GM12878 (cell line): ENCODE measurements at regions not wholly inside any gene's neighbourhood (a gene's known extent, or its start where the extent isn't known, plus 50 kb on each side); places are given as distances from the start of the nearest gene placed in this dataset.

Experiments used
- ATAC-seq: fragments of 200-7000 bp; cut with Tn5 transposase; 3 replicates; pipeline ENCODE4 v1.9.1; 2020; ENCODE audit warnings: mild to moderate bottlenecking, moderate library complexity
- BruUV-seq: library from RNA; stranded (reverse); fragments of 400-500 nt; replicated peaks from 2 replicates; lab custom pipeline; 2021; lab: Mats Ljungman, UMichigan
- CTCF ChIA-PET: fragments of 300-600 bp; sonication (Branson Sonifier 250); formaldehyde crosslinking; extraction: SDS; loops from one replicate; lab custom pipeline; 2021; ENCODE audit warnings: inconsistent platforms; lab: Yijun Ruan, JAX
- POLR2A ChIA-PET: fragments of 350-600 bp; formaldehyde crosslinking; extraction: SDS; loops from one replicate; lab custom pipeline; 2021; ENCODE audit warnings: inconsistent platforms; lab: Charles Lee
- RAD21 ChIA-PET: fragments of 300-600 bp; sonication (Branson Sonifier 250); formaldehyde crosslinking; loops from one replicate; lab custom pipeline; 2023; ENCODE audit warnings: antibody characterized with exemption; ENCODE audit not compliant: unreplicated experiment; lab: Charles Lee
- SMC1A ChIA-PET: fragments of 300-600 bp; sonication (Branson Sonifier 250); formaldehyde crosslinking; loops from one replicate; lab custom pipeline; 2023; ENCODE audit not compliant: unreplicated experiment, uncharacterized antibody; lab: Charles Lee
- DNase-seq: peaks from one replicate; pipeline ENCODE4 v3.0.0-alpha.2; 2011; ENCODE audit warnings: low read depth, low spot score
- FAIRE-seq: peaks from 3 replicates; lab custom pipeline; 2011; peaks lifted over from hg19 to GRCh38; lab: Jason Lieb, UNC
- H2AFZ ChIP-seq: 2 replicates; pipeline ENCODE4 v1.6.0; 2011; ENCODE audit warnings: low read depth, low read length, control low read depth; ENCODE audit not compliant: control insufficient read depth
- H3K27ac ChIP-seq: 2 replicates; pipeline ENCODE4 v1.5.1; 2011; ENCODE audit warnings: control low read depth; ENCODE audit not compliant: control insufficient read depth, insufficient read depth
- H3K27me3 ChIP-seq, 2 experiments: replicated peaks in 1 of 2; 2 replicates each; pipeline versions ENCODE4 v1.6.0 to v1.6.1; 2011; ENCODE audit warnings: low read length in 1 of 2; ENCODE audit not compliant: control insufficient read depth in 2 of 2, insufficient read depth in 2 of 2
- H3K36me3 ChIP-seq, 2 experiments: 2 replicates each; pipeline ENCODE4 v1.5.1; 2011; ENCODE audit warnings: low read length in 1 of 2; ENCODE audit not compliant: control insufficient read depth in 2 of 2, insufficient read depth in 2 of 2
- H3K4me1 ChIP-seq: 2 replicates; pipeline ENCODE4 v1.6.1; 2011; ENCODE audit warnings: mild to moderate bottlenecking, low read length, moderate library complexity, mixed read lengths; ENCODE audit not compliant: control insufficient read depth, insufficient read depth
- H3K4me2 ChIP-seq: 2 replicates; pipeline ENCODE4 v1.6.0; 2011; ENCODE audit warnings: control low read depth; ENCODE audit not compliant: control insufficient read depth, insufficient read depth
- H3K4me3 ChIP-seq: fragments of 200-600 bp; sonication (generic); 2 replicates; pipeline ENCODE4 v1.5.1; 2016
- H3K79me2 ChIP-seq: 2 replicates; pipeline ENCODE4 v1.6.0; 2011; ENCODE audit warnings: low read length; ENCODE audit not compliant: control insufficient read depth, insufficient read depth
- H3K9ac ChIP-seq: 2 replicates; pipeline ENCODE4 v1.8.0; 2011; ENCODE audit warnings: low read length, control low read depth, mixed read lengths; ENCODE audit not compliant: control insufficient read depth, insufficient read depth
- H3K9me3 ChIP-seq: replicated peaks from 3 replicates; pipeline ENCODE4 v1.5.1; 2011; ENCODE audit warnings: mild to moderate bottlenecking, low read length; ENCODE audit not compliant: control insufficient read depth, insufficient read depth
- H4K20me1 ChIP-seq: 2 replicates; pipeline ENCODE4 v1.6.0; 2011; ENCODE audit not compliant: control insufficient read depth, insufficient read depth
- DPF2 ChIP-seq: fragments of 450-650 bp; IDR thresholded peaks from 2 replicates; pipeline ENCODE4 v1.6.1; 2017; ENCODE audit warnings: mild to moderate bottlenecking
- FOS ChIP-seq: IDR thresholded peaks from 3 replicates; pipeline ENCODE4 v1.6.1; 2011; ENCODE audit warnings: borderline replicate concordance; ENCODE audit not compliant: insufficient read length; ENCODE audit errors: extremely low read depth
- KLF5 ChIP-seq: fragments of 450-650 bp; IDR thresholded peaks from 2 replicates; pipeline ENCODE4 v1.6.1; 2014; ENCODE audit warnings: mild to moderate bottlenecking; ENCODE audit not compliant: partially characterized antibody
- MEF2B ChIP-seq: fragments of 450-650 bp; IDR thresholded peaks from 2 replicates; pipeline ENCODE4 v1.6.1; 2018; ENCODE audit warnings: mild to moderate bottlenecking, moderate library complexity; ENCODE audit not compliant: partially characterized antibody, poor library complexity, severe bottlenecking
- TCF3 ChIP-seq: IDR thresholded peaks from 2 replicates; pipeline ENCODE4 v1.6.1; 2012; ENCODE audit warnings: low read depth, mild to moderate bottlenecking, low read length, borderline replicate concordance; ENCODE audit not compliant: insufficient read depth
- YY1 ChIP-seq: IDR thresholded peaks from 2 replicates; pipeline ENCODE4 v1.6.1; 2011; ENCODE audit warnings: low read depth, mild to moderate bottlenecking, low read length
- WGBS: methylation state at CpG from one replicate; pipeline ENCODE4 v1.1.6; 2016; ENCODE audit warnings: low lambda C conversion rate; ENCODE audit not compliant: insufficient replicate concordance, insufficient coverage; ENCODE audit errors: missing lambda C conversion rate; 5-methylcytosine and 5-hydroxymethylcytosine counted together
- in situ Hi-C: fragments of 300-500 bp; cut with MboI; formaldehyde crosslinking; loops from 9 replicates; pipeline ENCODE4 v1.14.3; 2018; ENCODE audit warnings: mixed read lengths
- intact Hi-C: fragments of 100-400 bp; cut with micrococcal nuclease; formaldehyde crosslinking; loops from one replicate; pipeline ENCODE4 v1.14.2; 2022; ENCODE audit not compliant: unreplicated experiment
- TF ChIP-seq, protein P1 (sequence below): fragments of 450-650 bp; IDR thresholded peaks from 2 replicates; pipeline ENCODE4 v1.6.1; 2017; ENCODE audit warnings: mild to moderate bottlenecking

DNA sequence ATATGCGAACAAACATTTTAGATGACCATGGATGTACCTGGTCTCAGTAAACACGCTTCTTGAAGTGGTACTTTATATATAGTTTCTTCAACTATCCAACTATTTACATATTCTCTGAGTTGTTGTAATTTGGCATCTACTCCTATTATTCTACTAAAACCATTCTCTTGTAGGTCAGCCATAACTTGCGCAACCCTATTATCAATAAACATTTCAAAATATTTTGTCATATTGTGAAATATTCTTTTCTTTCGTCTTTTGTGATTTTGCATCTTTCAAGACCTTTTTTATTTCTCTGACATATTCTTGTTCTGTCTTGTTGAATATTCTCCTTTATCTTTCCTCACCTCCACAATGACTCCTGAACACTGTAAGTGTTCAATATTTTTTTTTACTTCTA lies 753.3 kb downstream of the NXPH1 start:
- FAIRE-seq (no peak), DNase-seq (no peak), ATAC-seq (no peak)
- Histone ChIP-seq H2AFZ (no peak overlapping the region), H4K20me1 (no peaks in the 10 kb centered on the region), H3K4me2 (no peak overlapping the region), H3K9me3 (no peaks in the 10 kb centered on the region), H3K27ac (no peak overlapping the region), H3K4me3 (no peak overlapping the region)
- ChIA-PET RAD21 (no interaction called here), POLR2A (no interaction called here), CTCF (no interaction called here), SMC1A (no interaction called here)
- BruUV-seq: no TSS peak
- WGBS: 37% methylated on average over 4 of the region's 4 CpGs
- in situ Hi-C loops (no loop called here), intact Hi-C loops (no loop called here)
- TF ChIP-seq FOS (no peak), YY1 (no peak), KLF5 (no peak), TCF3 (no peak), DPF2 (no peak), MEF2B (no peak)
- TF ChIP-seq, protein P1, sequence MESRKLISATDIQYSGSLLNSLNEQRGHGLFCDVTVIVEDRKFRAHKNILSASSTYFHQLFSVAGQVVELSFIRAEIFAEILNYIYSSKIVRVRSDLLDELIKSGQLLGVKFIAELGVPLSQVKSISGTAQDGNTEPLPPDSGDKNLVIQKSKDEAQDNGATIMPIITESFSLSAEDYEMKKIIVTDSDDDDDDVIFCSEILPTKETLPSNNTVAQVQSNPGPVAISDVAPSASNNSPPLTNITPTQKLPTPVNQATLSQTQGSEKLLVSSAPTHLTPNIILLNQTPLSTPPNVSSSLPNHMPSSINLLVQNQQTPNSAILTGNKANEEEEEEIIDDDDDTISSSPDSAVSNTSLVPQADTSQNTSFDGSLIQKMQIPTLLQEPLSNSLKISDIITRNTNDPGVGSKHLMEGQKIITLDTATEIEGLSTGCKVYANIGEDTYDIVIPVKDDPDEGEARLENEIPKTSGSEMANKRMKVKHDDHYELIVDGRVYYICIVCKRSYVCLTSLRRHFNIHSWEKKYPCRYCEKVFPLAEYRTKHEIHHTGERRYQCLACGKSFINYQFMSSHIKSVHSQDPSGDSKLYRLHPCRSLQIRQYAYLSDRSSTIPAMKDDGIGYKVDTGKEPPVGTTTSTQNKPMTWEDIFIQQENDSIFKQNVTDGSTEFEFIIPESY: no peak
- TF ChIP-seq, all 136 proteins: peak for 0
- H3K36me3 ChIP-seq: no peaks in the 10 kb centered on the region
- H3K79me2 ChIP-seq: no peaks in the 10 kb centered on the region
- no peak overlapping the region for H3K9ac ChIP-seq
- no peaks in the 10 kb centered on the region for H3K4me1 ChIP-seq
- H3K27me3 ChIP-seq: no peaks in the 10 kb centered on the region
